Putamen (tissue), 1 donor: ENCODE measurements at regions not wholly inside any gene's neighbourhood (a gene's known extent, or its start where the extent isn't known, plus 50 kb on each side); places are given as distances from the start of the nearest gene placed in this dataset.
A peak's percentile ranks its signal among the peaks of the same experiment; 100 is the strongest.

ENCODE experiments used
- DNase-seq: peaks from one replicate; pipeline ENCODE4 v3.0.0-alpha.2; 2016; ENCODE audit warnings: low spot score

GRCh38 chr3:66592927-66593625 lies 92.3 kb upstream of the LRIG1 start:
- no peak for DNase-seq

GRCh38 chr3:66593978-66594377 lies 93.2 kb upstream of the LRIG1 start:
- DNase-seq, result no peak

GRCh38 chr3:66597308-66597863 lies 96.6 kb upstream of the LRIG1 start:
- DNase-seq, result no peak

GRCh38 chr3:66598168-66598567 lies 97.3 kb upstream of the LRIG1 start:
- no peak for DNase-seq

- DNase-seq, result no peak
These were observed 101.4 kb upstream of the LRIG1 start for GRCh38 chr3:66602237-66602636.

- DNase-seq, result no peak
These were observed 101.9 kb upstream of the LRIG1 start for GRCh38 chr3:66602691-66603090.

GRCh38 chr3:66603151-66603611 lies 102.4 kb upstream of the LRIG1 start:
- no peak for DNase-seq

GRCh38 chr3:66604481-66604880 lies 103.7 kb upstream of the LRIG1 start:
- no peak for DNase-seq

- DNase-seq, result no peak
These were observed 105.3 kb upstream of the LRIG1 start for GRCh38 chr3:66606126-66606525.

GRCh38 chr3:66606868-66607267 lies 106.0 kb upstream of the LRIG1 start:
- DNase-seq, result no peak

- peak; percentile 39 for DNase-seq
These were observed 109.1 kb upstream of the LRIG1 start for GRCh38 chr3:66609660-66610561.

GRCh38 chr3:66610562-66610909 lies 109.7 kb upstream of the LRIG1 start:
- DNase-seq, result no peak

- DNase-seq, result no peak
These were observed 115.0 kb upstream of the LRIG1 start for GRCh38 chr3:66615643-66616301.

GRCh38 chr3:66617351-66617750 lies 116.5 kb upstream of the LRIG1 start:
- no peak for DNase-seq

- no peak for DNase-seq
These were observed 117.2 kb upstream of the LRIG1 start for GRCh38 chr3:66618066-66618465.

GRCh38 chr3:66620296-66620695 lies 119.5 kb upstream of the LRIG1 start:
- DNase-seq, result no peak

GRCh38 chr3:66622756-66623457 lies 122.1 kb upstream of the LRIG1 start:
- DNase-seq, result no peak

GRCh38 chr3:66625505-66626216 lies 124.8 kb upstream of the LRIG1 start:
- no peak for DNase-seq

- no peak for DNase-seq
These were observed 128.5 kb upstream of the LRIG1 start for GRCh38 chr3:66629150-66629981.

- DNase-seq, result no peak
These were observed 129.2 kb upstream of the LRIG1 start for GRCh38 chr3:66629982-66630368.
